Limb (tissue), 2 donors: ENCODE measurements at regions not wholly inside any gene's neighbourhood (a gene's known extent, or its start where the extent isn't known, plus 50 kb on each side); places are given as distances from the start of the nearest gene placed in this dataset.

Experiments
- DNase-seq, 2 donors: peaks; one replicate each; pipeline ENCODE4 v3.0.0-alpha.2; 2016; ENCODE audit errors: extremely low spot score in 2 of 2

GRCh38 chr10:44774676-44775401 lies 136.3 kb upstream of the TMEM72 start:
- no peak for DNase-seq

GRCh38 chr10:44775402-44775741 lies 135.8 kb upstream of the TMEM72 start:
- DNase-seq: no peak

GRCh38 chr10:44776181-44776580 lies 135.0 kb upstream of the TMEM72 start:
- DNase-seq: no peak

- DNase-seq: no peak
Observed at GRCh38 chr10:44779511-44779910, 131.6 kb upstream of the TMEM72 start.

GRCh38 chr10:44780426-44780825 lies 130.7 kb upstream of the TMEM72 start:
- DNase-seq: no peak

- DNase-seq: no peak
Observed at GRCh38 chr10:44781131-44781530, 130.0 kb upstream of the TMEM72 start.

GRCh38 chr10:44786286-44786850 lies 124.8 kb upstream of the TMEM72 start:
- DNase-seq: peak in 1 of 2 donors; percentile 49

- DNase-seq: no peak
Observed at GRCh38 chr10:44787480-44788075, 123.6 kb upstream of the TMEM72 start.

GRCh38 chr10:44788147-44789129 lies 122.7 kb upstream of the TMEM72 start:
- DNase-seq: no peak

GRCh38 chr10:44792119-44792775 lies 118.9 kb upstream of the TMEM72 start:
- DNase-seq: no peak

GRCh38 chr10:44799966-44800365 lies 111.2 kb upstream of the TMEM72 start:
- DNase-seq: no peak

GRCh38 chr10:44801383-44802327 lies 109.5 kb upstream of the TMEM72 start:
- DNase-seq: peak in 1 of 2 donors; percentile 83

- no peak for DNase-seq
Observed at GRCh38 chr10:44803862-44804261, 107.3 kb upstream of the TMEM72 start.

GRCh38 chr10:44804661-44805060 lies 106.5 kb upstream of the TMEM72 start:
- DNase-seq: no peak

GRCh38 chr10:44805466-44806210 lies 105.5 kb upstream of the TMEM72 start:
- peak in 1 of 2 donors; percentile 37 for DNase-seq

- peak in 1 of 2 donors; percentile 75 for DNase-seq
Observed at GRCh38 chr10:44806950-44807349, 104.2 kb upstream of the TMEM72 start.

GRCh38 chr10:44807451-44807850 lies 103.7 kb upstream of the TMEM72 start:
- no peak for DNase-seq

GRCh38 chr10:44809647-44810046 lies 101.5 kb upstream of the TMEM72 start:
- DNase-seq: no peak

GRCh38 chr10:44811072-44811471 lies 100.1 kb upstream of the TMEM72 start:
- DNase-seq: no peak
